OCI-LY7 (cell line): ENCODE measurements at regions not wholly inside any gene's neighbourhood (a gene's known extent, or its start where the extent isn't known, plus 50 kb on each side); places are given as distances from the start of the nearest gene placed in this dataset.

Experiments used
- EZH2phosphoT487 ChIP-seq: fragments of 200-600 bp; sonication (generic); IDR thresholded peaks from 2 replicates; pipeline ENCODE4 v1.6.1; 2018; ENCODE audit warnings: low read depth, borderline replicate concordance, mild to moderate bottlenecking, mixed run types, antibody characterized with exemption, low read length, moderate library complexity, mixed read lengths
- TF ChIP-seq, protein P1 (sequence below): fragments of 200-600 bp; sonication (generic); conservative IDR thresholded peaks from 2 replicates; pipeline ENCODE4 v1.5.1; 2014; ENCODE audit warnings: mild to moderate bottlenecking, antibody characterized with exemption, low read length, moderate library complexity, mixed read lengths

DNA sequence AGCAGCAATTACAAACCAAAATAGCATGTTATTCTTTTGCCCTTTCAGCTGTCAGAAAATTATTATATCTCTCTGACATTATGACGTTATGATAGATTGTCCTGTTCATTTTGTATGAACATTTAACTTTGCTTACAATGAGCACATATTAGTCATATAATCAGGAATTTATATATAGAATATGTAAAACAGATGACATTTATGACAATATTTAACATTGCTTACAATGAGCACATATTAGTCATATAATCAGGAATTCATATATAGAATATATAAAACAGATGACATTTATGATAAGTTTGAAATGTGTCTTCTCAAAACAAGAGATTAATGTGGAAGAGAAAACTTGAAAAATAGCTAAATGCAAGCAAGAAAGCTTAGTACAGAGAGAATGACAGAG, 1180.2 kb downstream of the CDH12 start:
- TF ChIP-seq, protein P1, sequence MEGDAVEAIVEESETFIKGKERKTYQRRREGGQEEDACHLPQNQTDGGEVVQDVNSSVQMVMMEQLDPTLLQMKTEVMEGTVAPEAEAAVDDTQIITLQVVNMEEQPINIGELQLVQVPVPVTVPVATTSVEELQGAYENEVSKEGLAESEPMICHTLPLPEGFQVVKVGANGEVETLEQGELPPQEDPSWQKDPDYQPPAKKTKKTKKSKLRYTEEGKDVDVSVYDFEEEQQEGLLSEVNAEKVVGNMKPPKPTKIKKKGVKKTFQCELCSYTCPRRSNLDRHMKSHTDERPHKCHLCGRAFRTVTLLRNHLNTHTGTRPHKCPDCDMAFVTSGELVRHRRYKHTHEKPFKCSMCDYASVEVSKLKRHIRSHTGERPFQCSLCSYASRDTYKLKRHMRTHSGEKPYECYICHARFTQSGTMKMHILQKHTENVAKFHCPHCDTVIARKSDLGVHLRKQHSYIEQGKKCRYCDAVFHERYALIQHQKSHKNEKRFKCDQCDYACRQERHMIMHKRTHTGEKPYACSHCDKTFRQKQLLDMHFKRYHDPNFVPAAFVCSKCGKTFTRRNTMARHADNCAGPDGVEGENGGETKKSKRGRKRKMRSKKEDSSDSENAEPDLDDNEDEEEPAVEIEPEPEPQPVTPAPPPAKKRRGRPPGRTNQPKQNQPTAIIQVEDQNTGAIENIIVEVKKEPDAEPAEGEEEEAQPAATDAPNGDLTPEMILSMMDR, result no peak
- no peak for TF ChIP-seq EZH2phosphoT487
